K562 (cell line): ENCODE measurements at regions not wholly inside any gene's neighbourhood (a gene's known extent, or its start where the extent isn't known, plus 50 kb on each side); places are given as distances from the start of the nearest gene placed in this dataset.

ENCODE experiments used
- ATAC-seq: fragments of 200-7000 bp; cut with Tn5 transposase; 3 replicates; pipeline ENCODE4 v1.9.1; 2020; ENCODE audit warnings: moderate library complexity
- BruUV-seq: library from RNA; stranded (reverse); fragments of 400-500 nt; replicated peaks from 2 replicates; lab custom pipeline; 2021; lab: Mats Ljungman, UMichigan
- CTCF ChIA-PET: fragments of 300-600 bp; formaldehyde crosslinking; extraction: SDS; loops from one replicate; lab custom pipeline; 2021; ENCODE audit warnings: low intra/inter-chr PET ratio; lab: Yijun Ruan, JAX
- POLR2A ChIA-PET: fragments of 300-600, 350-650 bp; sonication (Branson Sonifier 250); formaldehyde crosslinking; extraction: SDS; loops from one replicate; lab custom pipeline; 2021; ENCODE audit warnings: antibody characterized with exemption, inconsistent platforms; lab: Yijun Ruan, JAX
- DNase-seq, 4 experiments: peaks; one replicate each; pipeline versions ENCODE4 v3.0.0 to v3.0.0-alpha.2; 2011 to 2018; ENCODE audit warnings: low spot score in 3 of 4, mixed read lengths in 3 of 4; ENCODE audit errors: extremely low read depth in 1 of 4
- FAIRE-seq: peaks from 2 replicates; lab custom pipeline; 2011; peaks lifted over from hg19 to GRCh38; lab: Jason Lieb, UNC
- H2AFZ ChIP-seq: 2 replicates; pipeline ENCODE4 v1.6.0; 2011; ENCODE audit warnings: low read depth, low read length, control low read depth, inconsistent platforms
- H3K27ac ChIP-seq: fragments of 200-600 bp; 3 replicates; pipeline ENCODE4 v1.8.0; 2011; ENCODE audit warnings: low read depth, mild to moderate bottlenecking, control low read depth, inconsistent platforms, low read length, moderate library complexity, mixed read lengths; ENCODE audit errors: extremely low read depth
- H3K27me3 ChIP-seq, 2 experiments: fragments of 300-600 bp in 1 of 2; 2 replicates in 1 of 2; 3 replicates in 1 of 2; pipeline versions ENCODE4 v1.6.0 to v1.8.0; 2011; ENCODE audit warnings: inconsistent platforms in 2 of 2, low read length in 2 of 2, mild to moderate bottlenecking in 1 of 2, mixed read lengths in 1 of 2, moderate library complexity in 1 of 2; ENCODE audit not compliant: control insufficient read depth in 2 of 2, insufficient read depth in 2 of 2
- H3K36me3 ChIP-seq: fragments of 300-600 bp; 3 replicates; pipeline ENCODE4 v1.8.0; 2011; ENCODE audit warnings: mild to moderate bottlenecking, low read length, inconsistent platforms; ENCODE audit not compliant: control insufficient read depth, insufficient read depth
- H3K4me1 ChIP-seq, 2 experiments: fragments of 200-600 bp in 1 of 2; replicated peaks in 1 of 2; 2 replicates in 1 of 2; 3 replicates in 1 of 2; pipeline versions ENCODE4 v1.5.1 to v1.8.0; 2011; ENCODE audit warnings: inconsistent platforms in 2 of 2, low read length in 2 of 2, mild to moderate bottlenecking in 1 of 2, mixed read lengths in 1 of 2, moderate library complexity in 1 of 2; ENCODE audit not compliant: control insufficient read depth in 2 of 2, insufficient read depth in 2 of 2
- H3K4me2 ChIP-seq: 2 replicates; pipeline ENCODE4 v1.6.1; 2011; ENCODE audit warnings: low read length, control low read depth, inconsistent platforms, mixed read lengths; ENCODE audit not compliant: insufficient read depth
- H3K4me3 ChIP-seq: fragments of 200-600 bp; sonication (generic), shearing (Covaris generic); 2 replicates; pipeline ENCODE4 v1.5.1; 2016; ENCODE audit warnings: control low read depth, inconsistent platforms
- H3K79me2 ChIP-seq: fragments of 200-600 bp; 3 replicates; pipeline ENCODE4 v1.8.0; 2011; ENCODE audit warnings: low read length, inconsistent platforms; ENCODE audit not compliant: control insufficient read depth, insufficient read depth
- H3K9ac ChIP-seq, 2 experiments: 2 replicates each; pipeline versions ENCODE4 v1.6.0 to v1.6.1; 2011; ENCODE audit warnings: low read depth in 2 of 2, low read length in 2 of 2, control low read depth in 1 of 2, inconsistent platforms in 1 of 2, mild to moderate bottlenecking in 1 of 2, mixed read lengths in 1 of 2; ENCODE audit not compliant: insufficient read depth in 1 of 2
- H3K9me1 ChIP-seq: one replicate; pipeline ENCODE4 v1.6.0; 2011; ENCODE audit warnings: inconsistent platforms, mild to moderate bottlenecking, low read length, moderate library complexity; ENCODE audit not compliant: control insufficient read depth, insufficient read depth
- H3K9me3 ChIP-seq: replicated peaks from 2 replicates; pipeline ENCODE4 v1.5.1; 2011; ENCODE audit warnings: low read depth, low read length, inconsistent platforms; ENCODE audit not compliant: control insufficient read depth, insufficient read depth
- H4K20me1 ChIP-seq: replicated peaks from 2 replicates; pipeline ENCODE4 v1.6.1; 2011; ENCODE audit warnings: low read length, inconsistent platforms, mixed read lengths; ENCODE audit not compliant: control insufficient read depth, insufficient read depth
- CHAMP1 ChIP-seq: fragments of 450-650 bp; IDR thresholded peaks from 2 replicates; pipeline ENCODE4 v1.6.1; 2016; ENCODE audit warnings: mild to moderate bottlenecking
- ERF ChIP-seq: fragments of 450-650 bp; formaldehyde crosslinking; IDR thresholded peaks from 2 replicates; pipeline ENCODE4 v1.4.0; 2020; ENCODE audit warnings: mild to moderate bottlenecking, mixed read lengths
- FOXA1 ChIP-seq: fragments of 450-650 bp; IDR thresholded peaks from 2 replicates; pipeline ENCODE4 v1.6.1; 2016; ENCODE audit warnings: mild to moderate bottlenecking, borderline replicate concordance
- FOXK2 ChIP-seq, 2 experiments: fragments of 450-650 bp; IDR thresholded peaks in 1 of 2; conservative IDR thresholded peaks in 1 of 2; 2 replicates each; pipeline ENCODE4 v1.6.1; 2016; ENCODE audit warnings: low read depth in 2 of 2, mild to moderate bottlenecking in 1 of 2
- KLF10 ChIP-seq: fragments of 250-450 bp; sonication (Bioruptor Pico); IDR thresholded peaks from 2 replicates; pipeline ENCODE4 v1.6.1; 2021; ENCODE audit warnings: matching md5 sums
- MCM7 ChIP-seq, 2 experiments: fragments of 450-650 bp; IDR thresholded peaks; 2 replicates each; pipeline ENCODE4 v1.6.1; 2016 to 2018
- MYC ChIP-seq, 2 experiments: fragments of 250-450 bp in 1 of 2; sonication (Bioruptor Pico) in 1 of 2; IDR thresholded peaks; 2 replicates each; pipeline versions ENCODE4 v1.5.1 to v1.6.1; 2012 to 2021; ENCODE audit warnings: low read depth in 2 of 2, borderline replicate concordance in 1 of 2, improper control_type of control experiment in 1 of 2, low read length in 1 of 2, mild to moderate bottlenecking in 1 of 2, moderate library complexity in 1 of 2
- NFATC3 ChIP-seq: fragments of 450-650 bp; IDR thresholded peaks from 2 replicates; pipeline ENCODE4 v1.6.1; 2017; ENCODE audit warnings: mild to moderate bottlenecking
- SIN3B ChIP-seq: fragments of 450-650 bp; IDR thresholded peaks from 2 replicates; pipeline ENCODE4 v1.6.1; 2017; ENCODE audit warnings: low read depth, mild to moderate bottlenecking, moderate library complexity
- TBP ChIP-seq: optimal IDR thresholded peaks from 2 replicates; pipeline ENCODE3; 2011; ENCODE audit warnings: low read depth, low read length, improper control_type of control experiment
- TCF7L2 ChIP-seq: fragments of 150-350 bp; IDR thresholded peaks from 2 replicates; pipeline ENCODE4 v1.6.1; 2016; ENCODE audit warnings: low read depth, mild to moderate bottlenecking, low read length, moderate library complexity
- TGIF2 ChIP-seq: sonication (generic); formaldehyde crosslinking; IDR thresholded peaks from 2 replicates; pipeline ENCODE4 v1.8.1; 2022; ENCODE audit warnings: mild to moderate bottlenecking, missing genetic modification reagents, moderate library complexity
- TRIM28 ChIP-seq: fragments of 450-650 bp; IDR thresholded peaks from 2 replicates; pipeline ENCODE4 v1.6.1; 2017
- ZC3H4 ChIP-seq: sonication (generic); formaldehyde crosslinking; IDR thresholded peaks from 2 replicates; pipeline ENCODE4 v1.9.0; 2021; ENCODE audit warnings: missing genetic modification reagents, borderline replicate concordance
- in situ Hi-C: fragments of 300-500 bp; cut with MboI; formaldehyde crosslinking; loops from 4 replicates; pipeline ENCODE4 v1.15.0; 2018; ENCODE audit warnings: inconsistent platforms, mixed read lengths
- intact Hi-C: fragments of 100-400 bp; cut with micrococcal nuclease; formaldehyde crosslinking; loops from 2 replicates; pipeline ENCODE4 v1.14.2; 2022

- TF ChIP-seq CHAMP1: no peak
- TF ChIP-seq, all 486 proteins: peak for 0
These were observed 74.6 kb downstream of the FEM1C start (continued) for GRCh38 chr5:115469904-115470516.

GRCh38 chr5:115467628-115468027 is 76.9 kb downstream of the FEM1C start:
- no peaks in the 10 kb centered on the region for H3K9me1 ChIP-seq
- no peak overlapping the region for H3K9ac ChIP-seq
- no peak for ATAC-seq
- TF ChIP-seq FOXK2 (conservative IDR thresholded peaks at IDR 0.05 in 1 of 2, IDR thresholded peaks at IDR 0.05 in 1 of 2; ENCODE audit: low read depth in 2 of 2) (no peak), TRIM28 (no peak), TGIF2 (CRISPR knock-in tag) (no peak), ERF (CRISPR knock-in tag) (no peak), MCM7 (IDR thresholded peaks at IDR 0.05) (no peak), KLF10 (CRISPR knock-in tag) (no peak), TCF7L2 (no peak), MYC (IDR thresholded peaks at IDR 0.05; ENCODE audit: low read depth, low read length) (no peak), MYC (CRISPR knock-in tag; IDR thresholded peaks at IDR 0.05; ENCODE audit: borderline replicate concordance, low read depth) (no peak), FOXA1 (no peak), ZC3H4 (CRISPR knock-in tag) (no peak), NFATC3 (no peak), SIN3B (no peak), TBP (no peak)
- POLR2A ChIA-PET: no interaction called here
- H4K20me1 ChIP-seq: no peaks in the 10 kb centered on the region
- H3K36me3 ChIP-seq: no peaks in the 10 kb centered on the region
- DNase-seq: no peak
- in situ Hi-C loops (no loop called here), intact Hi-C loops (no loop called here)
- no peak overlapping the region for H3K4me3 ChIP-seq
- H3K27ac ChIP-seq: no peak overlapping the region
- no TSS peak for BruUV-seq
- H3K79me2 ChIP-seq: no peaks in the 10 kb centered on the region
- FAIRE-seq: no peak
- no peaks in the 10 kb centered on the region for H3K4me1 ChIP-seq
- H3K27me3 ChIP-seq: no peaks in the 10 kb centered on the region
- no peaks in the 10 kb centered on the region for H3K9me3 ChIP-seq
- H3K4me2 ChIP-seq: no peak overlapping the region
- CTCF ChIA-PET: no interaction called here
- no peak overlapping the region for H2AFZ ChIP-seq
